OCI-LY7 (cell line): ENCODE measurements at regions not wholly inside any gene's neighbourhood (a gene's known extent, or its start where the extent isn't known, plus 50 kb on each side); places are given as distances from the start of the nearest gene placed in this dataset.

Experiments used
- CTCF ChIP-seq: fragments of 200-600 bp; sonication (generic); conservative IDR thresholded peaks from 2 replicates; pipeline ENCODE4 v1.5.1; 2014; ENCODE audit warnings: mild to moderate bottlenecking, antibody characterized with exemption, low read length, moderate library complexity, mixed read lengths
- EZH2phosphoT487 ChIP-seq: fragments of 200-600 bp; sonication (generic); IDR thresholded peaks from 2 replicates; pipeline ENCODE4 v1.6.1; 2018; ENCODE audit warnings: low read depth, borderline replicate concordance, mild to moderate bottlenecking, mixed run types, antibody characterized with exemption, low read length, moderate library complexity, mixed read lengths

GRCh38 chr3:104070906-104071305, 1295.8 kb upstream of the ALCAM start:
- TF ChIP-seq CTCF (no peak), EZH2phosphoT487 (no peak)
